ENCODE measurements at regions not wholly inside any gene's neighbourhood (a gene's known extent, or its start where the extent isn't known, plus 50 kb on each side); places are given as distances from the start of the nearest gene placed in this dataset.

- Histone ChIP-seq H3K9me3 (ENCODE audit: low read length) (no peaks in the 10 kb centered on the region), H4K20me1 (ENCODE audit: low read length) (no peaks in the 10 kb centered on the region), H2AFZ (ENCODE audit: low read length) (no peak overlapping the region), H3F3A (ENCODE audit: low read length, unreplicated experiment) (no peaks in the 10 kb centered on the region), H3K79me2 (ENCODE audit: low read length) (no peaks in the 10 kb centered on the region), H3K9me2 (replicated peaks; ENCODE audit: low read length) (no peaks in the 10 kb centered on the region), H3K4me1 (ENCODE audit: insufficient read depth, low read length) (no peaks in the 10 kb centered on the region), H3K4me2 (ENCODE audit: low read length) (no peak overlapping the region), H3K27me3 (ENCODE audit: low read length) (peaks cover 4% of the 10 kb centered on the region; the same call in 1 of the 2 replicates), H3K36me3 (ENCODE audit: low read depth, low read length) (no peaks in the 10 kb centered on the region), H3K9ac (ENCODE audit: low read length) (no peak overlapping the region), H3K4me3 (ENCODE audit: low read length) (no peak overlapping the region), H3K27ac (ENCODE audit: low read length) (no peak overlapping the region)
- ChIA-PET POLR2A (ENCODE audit: unreplicated experiment) (no interaction called here), CTCF (no interaction called here)
- TF ChIP-seq EZH2phosphoT487 (IDR thresholded peaks at IDR 0.05; ENCODE audit: borderline replicate concordance, low read length), result no peak
- TF ChIP-seq, protein P1, sequence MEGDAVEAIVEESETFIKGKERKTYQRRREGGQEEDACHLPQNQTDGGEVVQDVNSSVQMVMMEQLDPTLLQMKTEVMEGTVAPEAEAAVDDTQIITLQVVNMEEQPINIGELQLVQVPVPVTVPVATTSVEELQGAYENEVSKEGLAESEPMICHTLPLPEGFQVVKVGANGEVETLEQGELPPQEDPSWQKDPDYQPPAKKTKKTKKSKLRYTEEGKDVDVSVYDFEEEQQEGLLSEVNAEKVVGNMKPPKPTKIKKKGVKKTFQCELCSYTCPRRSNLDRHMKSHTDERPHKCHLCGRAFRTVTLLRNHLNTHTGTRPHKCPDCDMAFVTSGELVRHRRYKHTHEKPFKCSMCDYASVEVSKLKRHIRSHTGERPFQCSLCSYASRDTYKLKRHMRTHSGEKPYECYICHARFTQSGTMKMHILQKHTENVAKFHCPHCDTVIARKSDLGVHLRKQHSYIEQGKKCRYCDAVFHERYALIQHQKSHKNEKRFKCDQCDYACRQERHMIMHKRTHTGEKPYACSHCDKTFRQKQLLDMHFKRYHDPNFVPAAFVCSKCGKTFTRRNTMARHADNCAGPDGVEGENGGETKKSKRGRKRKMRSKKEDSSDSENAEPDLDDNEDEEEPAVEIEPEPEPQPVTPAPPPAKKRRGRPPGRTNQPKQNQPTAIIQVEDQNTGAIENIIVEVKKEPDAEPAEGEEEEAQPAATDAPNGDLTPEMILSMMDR (conservative IDR thresholded peaks at IDR 0.05; ENCODE audit: low read depth, low read length), result no peak
- TF ChIP-seq EZH2 (IDR thresholded peaks at IDR 0.05; ENCODE audit: low read length, unreplicated experiment), result no peak
- no peak for ATAC-seq
- no TSS peak for BruUV-seq (replicated peaks)
- no peak for DNase-seq
- intact Hi-C loops (cut with micrococcal nuclease), result no loop called here
Observed at GRCh38 chr22:49136816-49137180, 690.9 kb downstream of the BRD1 start.

DNA sequence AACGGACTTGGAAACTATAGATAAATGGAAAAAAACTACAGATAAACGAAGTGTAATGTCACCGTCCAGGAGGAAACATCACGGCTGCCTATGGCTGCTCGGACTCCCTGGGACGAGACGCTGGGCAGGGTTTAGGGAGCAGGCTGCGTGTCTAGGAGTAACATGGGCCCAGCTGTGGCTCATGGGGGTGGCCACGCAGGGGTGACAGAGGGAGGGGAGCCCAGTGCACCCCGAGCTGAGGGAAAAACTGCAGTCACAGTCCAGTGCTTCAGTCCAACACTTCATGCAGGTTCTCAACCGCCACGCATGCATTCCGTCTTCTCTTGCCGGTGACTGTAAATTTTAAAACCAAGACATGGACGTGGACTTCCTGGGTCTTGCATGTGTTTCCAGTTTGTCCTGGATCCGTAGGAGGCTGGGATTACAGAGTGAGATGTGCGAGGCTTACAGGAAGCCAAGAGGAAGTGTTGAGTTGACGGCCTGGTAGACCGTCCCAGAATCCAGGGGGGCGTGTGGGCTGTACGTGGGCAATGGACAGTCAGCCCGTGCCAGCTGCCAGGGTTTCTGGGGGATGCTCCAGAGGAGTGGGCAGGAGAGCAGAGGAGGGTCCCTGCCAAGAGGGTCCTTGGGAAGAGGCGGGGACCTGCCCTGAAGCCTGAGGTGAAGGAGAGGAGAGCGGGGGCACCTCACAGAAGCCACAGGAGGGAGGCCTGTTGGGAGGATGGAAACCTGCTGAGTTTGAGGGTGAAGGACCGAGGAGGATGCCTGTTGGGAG is 691.4 kb downstream of the BRD1 start:
- Histone ChIP-seq H3K4me1 (ENCODE audit: insufficient read depth, low read length) (no peaks in the 10 kb centered on the region), H3K27ac (ENCODE audit: low read length) (no peak overlapping the region), H3K4me3 (ENCODE audit: low read length) (no peak overlapping the region), H3F3A (ENCODE audit: low read length, unreplicated experiment) (no peaks in the 10 kb centered on the region), H3K9me2 (replicated peaks; ENCODE audit: low read length) (no peaks in the 10 kb centered on the region), H2AFZ (ENCODE audit: low read length) (no peak overlapping the region), H3K9me3 (ENCODE audit: low read length) (no peaks in the 10 kb centered on the region), H3K36me3 (ENCODE audit: low read depth, low read length) (no peaks in the 10 kb centered on the region), H3K4me2 (ENCODE audit: low read length) (no peak overlapping the region), H3K27me3 (ENCODE audit: low read length) (peaks cover 4% of the 10 kb centered on the region; the same call in 1 of the 2 replicates), H3K79me2 (ENCODE audit: low read length) (no peaks in the 10 kb centered on the region), H3K9ac (ENCODE audit: low read length) (no peak overlapping the region), H4K20me1 (ENCODE audit: low read length) (no peaks in the 10 kb centered on the region)
- TF ChIP-seq EZH2 (IDR thresholded peaks at IDR 0.05; ENCODE audit: low read length, unreplicated experiment), result no peak
- BruUV-seq (replicated peaks), result no TSS peak
- ChIA-PET POLR2A (ENCODE audit: unreplicated experiment) (no interaction called here), CTCF (no interaction called here)
- intact Hi-C loops (cut with micrococcal nuclease), result no loop called here
- DNase-seq (no peak), ATAC-seq (no peak)

DNA sequence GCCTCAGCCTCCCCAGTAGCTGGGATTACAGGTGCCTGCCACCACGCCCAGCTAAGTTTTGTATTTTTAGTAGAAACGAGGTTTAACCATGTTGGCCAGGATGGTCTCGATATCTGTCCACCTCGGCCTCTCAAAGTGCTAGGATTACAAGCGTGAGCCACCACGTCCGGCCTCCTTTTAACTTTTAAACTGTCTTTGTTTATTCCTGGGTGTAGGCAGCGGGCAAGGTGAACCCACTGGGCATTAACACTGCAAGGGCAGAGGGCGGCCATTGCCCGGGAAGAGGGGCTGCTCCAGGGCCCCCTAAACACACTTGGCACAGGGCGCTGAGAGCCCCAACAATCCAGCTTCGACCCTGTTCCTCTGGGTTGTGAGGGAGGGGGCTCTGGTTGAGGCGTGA is 693.6 kb downstream of the BRD1 start:
- peaks cover 4% of the 10 kb centered on the region; the same call in 1 of the 2 replicates for H3K27me3 ChIP-seq (ENCODE audit: low read length)
- POLR2A ChIA-PET (ENCODE audit: unreplicated experiment), result no interaction called here
- DNase-seq, result no peak

More for the DNA sequence above, 693.6 kb downstream of the BRD1 start:
- H3K4me2 ChIP-seq (ENCODE audit: low read length), result no peak overlapping the region
- no TSS peak for BruUV-seq (replicated peaks)
- H3K27ac ChIP-seq (ENCODE audit: low read length), result no peak overlapping the region
- H3K9me2 ChIP-seq (replicated peaks; ENCODE audit: low read length), result no peaks in the 10 kb centered on the region
- CTCF ChIA-PET, result no interaction called here
- H4K20me1 ChIP-seq (ENCODE audit: low read length), result no peaks in the 10 kb centered on the region
- no peaks in the 10 kb centered on the region for H3K4me1 ChIP-seq (ENCODE audit: insufficient read depth, low read length)
- H3K9me3 ChIP-seq (ENCODE audit: low read length), result no peaks in the 10 kb centered on the region
- H3K9ac ChIP-seq (ENCODE audit: low read length), result no peak overlapping the region
- TF ChIP-seq, protein P1 (conservative IDR thresholded peaks at IDR 0.05; ENCODE audit: low read depth, low read length), result no peak
- TF ChIP-seq EZH2phosphoT487 (IDR thresholded peaks at IDR 0.05; ENCODE audit: borderline replicate concordance, low read length) (no peak), EZH2 (IDR thresholded peaks at IDR 0.05; ENCODE audit: low read length, unreplicated experiment) (no peak)
- no peak overlapping the region for H3K4me3 ChIP-seq (ENCODE audit: low read length)
- no peaks in the 10 kb centered on the region for H3K79me2 ChIP-seq (ENCODE audit: low read length)
- ATAC-seq, result no peak
- no peaks in the 10 kb centered on the region for H3F3A ChIP-seq (ENCODE audit: low read length, unreplicated experiment)
- intact Hi-C loops (cut with micrococcal nuclease), result no loop called here
- H2AFZ ChIP-seq (ENCODE audit: low read length), result no peak overlapping the region
- H3K36me3 ChIP-seq (ENCODE audit: low read depth, low read length), result no peaks in the 10 kb centered on the region

Measured in PC-3 (cell line).